Stimulated activated memory B cell treated with anti-CD40 and anti-IgM and Interleukin-4, amounts not matched to agents 10 μg/mL and 1 μg/mL and 100 μg/mL, for 72 hours (primary cell): ENCODE measurements at regions not wholly inside any gene's neighbourhood (a gene's known extent, or its start where the extent isn't known, plus 50 kb on each side); places are given as distances from the start of the nearest gene placed in this dataset.
"Not testable (repeated sequence)": the region's sequence is repeated elsewhere in the genome, so short reads cannot be mapped to it uniquely, and the experiment has no call there.

ENCODE experiments used
- ATAC-seq: fragments of 150-1000 bp; cut with Tn5 transposase; 2 replicates; pipeline ENCODE4 v1.10.0; 2021
- H3K27ac Mint-ChIP-seq: one replicate; pipeline ENCODE4 v1.8.0; 2022; ENCODE audit warnings: mild to moderate bottlenecking, mixed read lengths
- H3K27me3 Mint-ChIP-seq: one replicate; pipeline ENCODE4 v1.8.0; 2022; ENCODE audit warnings: mixed read lengths
- H3K36me3 Mint-ChIP-seq: one replicate; pipeline ENCODE4 v1.8.0; 2022; ENCODE audit warnings: mixed read lengths
- H3K4me1 Mint-ChIP-seq: one replicate; pipeline ENCODE4 v1.8.0; 2022; ENCODE audit warnings: mixed read lengths
- H3K4me3 Mint-ChIP-seq: one replicate; pipeline ENCODE4 v1.8.0; 2022; ENCODE audit warnings: mild to moderate bottlenecking, moderate library complexity, mixed read lengths
- H3K9me3 Mint-ChIP-seq: one replicate; pipeline ENCODE4 v1.8.0; 2022; ENCODE audit warnings: mixed read lengths

GRCh38 chr9:64058070-64058469 lies 1226.9 kb downstream of the FOXD4L5 start:
- H3K9me3 Mint-ChIP-seq, H3K4me1 Mint-ChIP-seq, H3K4me3 Mint-ChIP-seq, ATAC-seq, H3K36me3 Mint-ChIP-seq, H3K27ac Mint-ChIP-seq, H3K27me3 Mint-ChIP-seq: not testable (repeated sequence)

- Mint-ChIP-seq H3K9me3 (no peaks in the 10 kb centered on the region), H3K27ac (no peak overlapping the region), H3K4me3 (no peak overlapping the region), H3K36me3 (no peaks in the 10 kb centered on the region), H3K27me3 (no peaks in the 10 kb centered on the region), H3K4me1 (no peaks in the 10 kb centered on the region)
- no peak for ATAC-seq
These were observed 1227.5 kb downstream of the FOXD4L5 start for GRCh38 chr9:64057553-64057952.

- not testable (repeated sequence) for H3K4me3 Mint-ChIP-seq, H3K27ac Mint-ChIP-seq, H3K9me3 Mint-ChIP-seq, H3K36me3 Mint-ChIP-seq, ATAC-seq, H3K4me1 Mint-ChIP-seq, H3K27me3 Mint-ChIP-seq
These were observed 1256.1 kb downstream of the FOXD4L5 start for GRCh38 chr9:64028925-64029324.

GRCh38 chr9:64020696-64021491 lies 1264.1 kb downstream of the FOXD4L5 start:
- not testable (repeated sequence) for H3K27me3 Mint-ChIP-seq, H3K27ac Mint-ChIP-seq, H3K9me3 Mint-ChIP-seq, H3K4me1 Mint-ChIP-seq, H3K36me3 Mint-ChIP-seq, ATAC-seq, H3K4me3 Mint-ChIP-seq

- not testable (repeated sequence) for H3K9me3 Mint-ChIP-seq, H3K27me3 Mint-ChIP-seq, H3K4me1 Mint-ChIP-seq, H3K4me3 Mint-ChIP-seq, H3K27ac Mint-ChIP-seq, ATAC-seq, H3K36me3 Mint-ChIP-seq
These were observed 1267.3 kb downstream of the FOXD4L5 start for GRCh38 chr9:64017666-64018065.

- H3K36me3 Mint-ChIP-seq, H3K4me1 Mint-ChIP-seq, H3K27ac Mint-ChIP-seq, ATAC-seq, H3K9me3 Mint-ChIP-seq, H3K27me3 Mint-ChIP-seq: not testable (repeated sequence)
- H3K4me3 Mint-ChIP-seq, result peak overlapping the region; percentile 50
These were observed 1268.1 kb downstream of the FOXD4L5 start for GRCh38 chr9:64016845-64017406.

- not testable (repeated sequence) for H3K36me3 Mint-ChIP-seq, H3K27me3 Mint-ChIP-seq
These were observed 1268.8 kb downstream of the FOXD4L5 start for GRCh38 chr9:64016246-64016645.

GRCh38 chr9:64015136-64015535 lies 1269.9 kb downstream of the FOXD4L5 start:
- no peak overlapping the region for H3K27ac Mint-ChIP-seq
- no peak for ATAC-seq
- no peaks in the 10 kb centered on the region for H3K27me3 Mint-ChIP-seq
- H3K9me3 Mint-ChIP-seq, result peaks cover 6% of the 10 kb centered on the region
- no peak overlapping the region for H3K4me3 Mint-ChIP-seq
- H3K36me3 Mint-ChIP-seq, result no peaks in the 10 kb centered on the region
- H3K4me1 Mint-ChIP-seq, result no peaks in the 10 kb centered on the region

More at GRCh38 chr9:64016246-64016645, 1268.8 kb downstream of the FOXD4L5 start:
- peak overlapping the region; percentile 67 for H3K27ac Mint-ChIP-seq
- not testable (repeated sequence) for ATAC-seq, H3K9me3 Mint-ChIP-seq, H3K4me1 Mint-ChIP-seq
- H3K4me3 Mint-ChIP-seq, result peak overlapping the region; percentile 69

- H3K9me3 Mint-ChIP-seq, H3K4me3 Mint-ChIP-seq, ATAC-seq, H3K36me3 Mint-ChIP-seq, H3K27me3 Mint-ChIP-seq, H3K27ac Mint-ChIP-seq, H3K4me1 Mint-ChIP-seq: not testable (repeated sequence)
These were observed 1270.5 kb downstream of the FOXD4L5 start for GRCh38 chr9:64014386-64015091.

- H3K27ac Mint-ChIP-seq, ATAC-seq, H3K4me3 Mint-ChIP-seq, H3K27me3 Mint-ChIP-seq, H3K36me3 Mint-ChIP-seq, H3K9me3 Mint-ChIP-seq, H3K4me1 Mint-ChIP-seq: not testable (repeated sequence)
These were observed 1271.9 kb downstream of the FOXD4L5 start for GRCh38 chr9:64013122-64013521.

- H3K27ac Mint-ChIP-seq, H3K4me1 Mint-ChIP-seq, H3K9me3 Mint-ChIP-seq, ATAC-seq, H3K36me3 Mint-ChIP-seq, H3K4me3 Mint-ChIP-seq, H3K27me3 Mint-ChIP-seq: not testable (repeated sequence)
These were observed 1273.0 kb downstream of the FOXD4L5 start for GRCh38 chr9:64012014-64012413.

- H3K27ac Mint-ChIP-seq, H3K27me3 Mint-ChIP-seq, ATAC-seq, H3K36me3 Mint-ChIP-seq, H3K4me1 Mint-ChIP-seq, H3K9me3 Mint-ChIP-seq, H3K4me3 Mint-ChIP-seq: not testable (repeated sequence)
These were observed 1305.3 kb downstream of the FOXD4L5 start for GRCh38 chr9:63979741-63980140.
